Esophagus squamous epithelium (tissue), 5 donors: ENCODE measurements at regions not wholly inside any gene's neighbourhood (a gene's known extent, or its start where the extent isn't known, plus 50 kb on each side); places are given as distances from the start of the nearest gene placed in this dataset.

Experiments used
- DNase-seq: peaks from one replicate; lab custom pipeline; 2025; lab: John Stamatoyannopoulos, UW
- H3K27ac ChIP-seq, 4 donors: fragments of 200-600 bp; sonication (generic); one replicate each; pipeline ENCODE4 v1.5.1; 2016 to 2019; ENCODE audit warnings: mild to moderate bottlenecking in 1 of 4
- H3K27me3 ChIP-seq, 4 donors: fragments of 200-600 bp; sonication (generic); 1 replicate in 3 of 4; 2 replicates in 1 of 4; pipeline versions ENCODE4 v1.5.1 to v1.6.0; 2017 to 2021; ENCODE audit warnings: antibody characterized with exemption in 1 of 4
- H3K36me3 ChIP-seq, 3 donors: fragments of 200-600 bp; sonication (generic); one replicate each; pipeline ENCODE4 v1.5.1; 2016 to 2019
- H3K4me1 ChIP-seq, 3 donors: fragments of 200-600 bp; sonication (generic); one replicate each; pipeline ENCODE4 v1.5.1; 2017 to 2019
- H3K4me3 ChIP-seq, 4 donors: fragments of 200-600 bp; sonication (generic); 1 replicate in 3 of 4; 2 replicates in 1 of 4; pipeline ENCODE4 v1.5.1; 2016 to 2019; ENCODE audit warnings: mild to moderate bottlenecking in 2 of 4, moderate library complexity in 1 of 4
- H3K9me3 ChIP-seq, 3 donors: fragments of 200-600 bp; sonication (generic); one replicate each; pipeline ENCODE4 v1.5.1; 2016 to 2019
- POLR2A ChIP-seq, 4 donors: fragments of 450-650 bp; IDR thresholded peaks; one replicate each; pipeline ENCODE4 v1.6.1; 2017; ENCODE audit warnings: antibody characterized with exemption in 4 of 4, mild to moderate bottlenecking in 4 of 4, moderate library complexity in 3 of 4
- WGBS, 2 donors: methylation state at CpG; one replicate each; pipeline ENCODE4 v1.1.5; 2018; 5-methylcytosine and 5-hydroxymethylcytosine counted together
- intact Hi-C: fragments of 100-400 bp; cut with DNase I; formaldehyde crosslinking; loops from one replicate; pipeline ENCODE4 v1.15.0; 2022
- TF ChIP-seq, protein P1 (sequence below), 6 experiments: fragments of 450-650 bp in 4 of 6; fragments of 200-600 bp in 2 of 6; sonication (generic) in 2 of 6; IDR thresholded peaks; one replicate each; pipeline ENCODE4 v1.5.1; 2016 to 2019; ENCODE audit warnings: antibody characterized with exemption in 6 of 6, mild to moderate bottlenecking in 4 of 6, moderate library complexity in 4 of 6
- donor health status: DM: yes; HTN: yes; CAD: no.

DNA sequence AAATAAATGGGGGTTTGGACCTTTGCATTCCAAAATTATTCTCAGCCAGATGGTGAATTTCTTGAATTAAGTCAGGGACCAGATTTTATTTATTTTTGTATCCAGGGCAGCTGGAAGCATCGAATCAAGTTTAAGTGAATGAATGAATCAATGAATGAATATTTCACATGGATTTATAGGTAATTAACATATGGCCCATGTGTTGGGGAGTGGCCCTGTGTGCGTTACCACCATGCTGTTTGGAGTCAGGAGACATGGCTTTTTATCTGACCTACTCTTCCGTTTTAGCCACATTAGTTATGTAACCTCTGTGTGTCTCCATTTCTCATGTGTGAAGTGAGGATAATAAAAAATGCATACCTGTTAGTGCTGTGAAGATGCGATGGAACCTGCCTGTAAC is 213.5 kb downstream of the CDH26 start:
- no peak for DNase-seq
- Histone ChIP-seq H3K36me3 (no peaks in the 10 kb centered on the region), H3K4me3 (no peak overlapping the region), H3K27me3 (no peaks in the 10 kb centered on the region), H3K27ac (no peak overlapping the region), H3K4me1 (no peaks in the 10 kb centered on the region), H3K9me3 (no peaks in the 10 kb centered on the region)
- intact Hi-C loops: no loop called here
- TF ChIP-seq POLR2A (IDR thresholded peaks at IDR 0.05): no peak
- TF ChIP-seq, protein P1, sequence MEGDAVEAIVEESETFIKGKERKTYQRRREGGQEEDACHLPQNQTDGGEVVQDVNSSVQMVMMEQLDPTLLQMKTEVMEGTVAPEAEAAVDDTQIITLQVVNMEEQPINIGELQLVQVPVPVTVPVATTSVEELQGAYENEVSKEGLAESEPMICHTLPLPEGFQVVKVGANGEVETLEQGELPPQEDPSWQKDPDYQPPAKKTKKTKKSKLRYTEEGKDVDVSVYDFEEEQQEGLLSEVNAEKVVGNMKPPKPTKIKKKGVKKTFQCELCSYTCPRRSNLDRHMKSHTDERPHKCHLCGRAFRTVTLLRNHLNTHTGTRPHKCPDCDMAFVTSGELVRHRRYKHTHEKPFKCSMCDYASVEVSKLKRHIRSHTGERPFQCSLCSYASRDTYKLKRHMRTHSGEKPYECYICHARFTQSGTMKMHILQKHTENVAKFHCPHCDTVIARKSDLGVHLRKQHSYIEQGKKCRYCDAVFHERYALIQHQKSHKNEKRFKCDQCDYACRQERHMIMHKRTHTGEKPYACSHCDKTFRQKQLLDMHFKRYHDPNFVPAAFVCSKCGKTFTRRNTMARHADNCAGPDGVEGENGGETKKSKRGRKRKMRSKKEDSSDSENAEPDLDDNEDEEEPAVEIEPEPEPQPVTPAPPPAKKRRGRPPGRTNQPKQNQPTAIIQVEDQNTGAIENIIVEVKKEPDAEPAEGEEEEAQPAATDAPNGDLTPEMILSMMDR (IDR thresholded peaks at IDR 0.05): no peak
- WGBS, 2 donors: 73 to 83% methylated on average over 4 of the region's 4 CpGs

DNA sequence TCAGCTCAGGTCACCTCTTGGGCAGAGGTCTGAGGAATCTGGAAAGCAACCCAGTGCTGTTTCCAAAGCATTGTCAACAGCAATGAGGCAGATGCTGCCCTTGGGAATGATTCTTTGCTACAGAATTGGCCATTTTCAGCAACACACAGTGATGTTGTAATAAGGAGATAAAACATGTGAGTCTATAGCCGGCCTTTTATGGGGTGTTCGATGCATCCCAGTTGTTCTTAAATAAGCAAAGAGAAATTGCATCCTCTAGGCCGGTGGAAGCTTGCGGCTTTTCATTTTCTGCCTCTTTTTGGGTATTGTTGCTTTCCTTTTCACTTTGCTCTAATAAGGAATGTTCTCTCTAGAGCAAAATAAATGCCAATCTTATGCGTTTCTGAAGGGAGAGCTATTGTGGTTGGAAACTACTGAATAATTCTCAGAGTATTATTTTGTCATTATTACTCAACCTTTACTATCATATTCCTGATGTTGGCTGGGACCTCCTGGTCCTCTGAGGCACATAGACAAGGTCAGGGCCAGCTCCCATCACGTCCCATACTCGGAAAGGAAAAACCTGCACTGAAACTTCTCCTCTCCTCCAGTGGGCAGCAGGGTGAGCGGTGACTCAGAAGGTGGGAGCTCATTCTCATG is 214.2 kb downstream of the CDH26 start:
- H3K4me1 ChIP-seq: no peaks in the 10 kb centered on the region
- no peaks in the 10 kb centered on the region for H3K36me3 ChIP-seq
- H3K27me3 ChIP-seq: no peaks in the 10 kb centered on the region
- H3K27ac ChIP-seq: no peak overlapping the region
- intact Hi-C loops: no loop called here
- no peaks in the 10 kb centered on the region for H3K9me3 ChIP-seq
- H3K4me3 ChIP-seq: no peak overlapping the region
- TF ChIP-seq POLR2A (IDR thresholded peaks at IDR 0.05): no peak
- TF ChIP-seq, protein P1 (IDR thresholded peaks at IDR 0.05): no peak
- DNase-seq: no peak
- WGBS, 2 donors: 67 to 85% methylated on average over 7 to 8 of the region's 8 CpGs

DNA sequence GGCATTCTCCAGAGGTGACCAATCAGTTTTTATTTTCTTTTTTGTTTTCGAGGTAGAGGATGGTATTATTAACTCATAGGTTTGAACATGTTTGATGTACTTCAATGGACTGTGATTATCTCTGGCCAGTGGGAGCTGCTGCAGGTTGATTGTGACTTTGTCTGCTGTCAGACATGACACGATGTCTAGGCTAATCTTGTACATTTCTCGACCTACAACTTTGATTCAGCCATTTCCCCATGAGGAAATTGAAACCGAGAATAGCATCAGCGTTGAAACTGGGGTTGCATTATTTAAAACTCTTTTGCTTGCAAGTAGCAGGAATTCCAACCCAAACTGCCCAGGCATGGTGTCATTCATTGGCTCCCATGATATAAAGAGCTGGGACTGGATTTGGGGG is 218.9 kb downstream of the CDH26 start:
- Histone ChIP-seq H3K4me3 (no peak overlapping the region), H3K27me3 (no peaks in the 10 kb centered on the region), H3K9me3 (no peaks in the 10 kb centered on the region), H3K4me1 (no peaks in the 10 kb centered on the region), H3K27ac (no peak overlapping the region), H3K36me3 (no peaks in the 10 kb centered on the region)
- WGBS, 2 donors: 65 to 83% methylated on average over 5 of the region's 5 CpGs
- TF ChIP-seq POLR2A (IDR thresholded peaks at IDR 0.05): no peak
- TF ChIP-seq, protein P1 (IDR thresholded peaks at IDR 0.05): no peak
- intact Hi-C loops: no loop called here
- DNase-seq: no peak

DNA sequence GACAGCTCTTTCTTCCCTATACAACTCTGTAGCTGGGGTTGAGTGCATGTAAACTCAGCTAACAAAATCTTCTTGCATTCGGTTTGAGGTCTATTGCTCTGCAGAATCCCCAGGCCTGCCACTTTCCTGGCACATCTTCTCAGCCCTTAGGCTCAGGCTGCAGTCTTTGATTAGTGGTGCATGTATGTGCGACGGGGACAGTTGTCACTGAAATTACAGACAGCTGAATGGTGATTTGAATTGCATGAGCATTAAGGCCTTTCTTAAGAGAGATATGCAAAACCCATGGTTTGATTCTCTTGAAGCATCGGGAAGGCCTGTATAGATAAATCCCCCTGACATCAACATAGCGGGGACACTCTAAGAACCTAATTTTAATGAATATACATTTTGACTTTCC is 222.8 kb downstream of the CDH26 start:
- H3K27ac ChIP-seq: no peak overlapping the region
- H3K27me3 ChIP-seq: no peaks in the 10 kb centered on the region
- no peaks in the 10 kb centered on the region for H3K4me1 ChIP-seq
- 74 to 80% methylated on average over 5 of the region's 5 CpGs for WGBS, 2 donors
- H3K9me3 ChIP-seq: no peaks in the 10 kb centered on the region
- no peak overlapping the region for H3K4me3 ChIP-seq
- TF ChIP-seq, protein P1 (IDR thresholded peaks at IDR 0.05): no peak
- TF ChIP-seq POLR2A (IDR thresholded peaks at IDR 0.05): no peak
- H3K36me3 ChIP-seq: no peaks in the 10 kb centered on the region
- intact Hi-C loops: no loop called here
- no peak for DNase-seq

DNA sequence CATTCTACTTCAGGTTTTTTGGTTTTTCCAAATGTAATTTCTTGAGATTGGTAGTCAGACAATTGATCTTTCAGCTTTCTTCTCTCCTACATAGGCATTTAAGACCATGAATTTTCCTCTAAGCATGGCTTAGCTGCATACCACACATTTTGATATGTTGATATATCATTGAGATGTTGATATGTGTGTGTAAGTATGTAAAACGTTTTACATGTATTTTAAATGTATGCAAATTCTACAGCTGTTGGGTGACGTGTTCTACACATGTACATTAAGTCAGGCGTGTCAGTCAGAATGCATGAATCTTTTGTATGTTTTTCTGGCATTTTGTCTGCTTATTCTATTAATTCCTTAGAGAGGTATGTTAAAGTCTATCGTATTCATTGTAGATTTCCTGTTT is 228.2 kb downstream of the CDH26 start:
- H3K36me3 ChIP-seq: no peaks in the 10 kb centered on the region
- H3K9me3 ChIP-seq: no peaks in the 10 kb centered on the region
- no peak for DNase-seq
- H3K4me1 ChIP-seq: no peaks in the 10 kb centered on the region
- H3K27me3 ChIP-seq: peaks cover 0 to 3% (median 0%) of the 10 kb centered on the region in 4 donors
- WGBS, 2 donors: 59 to 67% methylated on average over 4 of the region's 4 CpGs
- no peak for TF ChIP-seq POLR2A (IDR thresholded peaks at IDR 0.05)
- TF ChIP-seq, protein P1 (IDR thresholded peaks at IDR 0.05): no peak
- H3K27ac ChIP-seq: no peak overlapping the region
- H3K4me3 ChIP-seq: no peak overlapping the region
- intact Hi-C loops: no loop called here
